NCI-H1092 (cell line): ENCODE measurements at regions not wholly inside any gene's neighbourhood (a gene's known extent, or its start where the extent isn't known, plus 50 kb on each side); places are given as distances from the start of the nearest gene placed in this dataset.
"Not testable (repeated sequence)": the region's sequence is repeated elsewhere in the genome, so short reads cannot be mapped to it uniquely, and the experiment has no call there.

ENCODE experiments used
- DNase-seq: peaks from one replicate; lab custom pipeline; 2025; lab: John Stamatoyannopoulos, UW

- DNase-seq: no peak
These were observed 512.4 kb upstream of the CHD1 start for GRCh38 chr5:99441235-99441634.

GRCh38 chr5:99438619-99439018 lies 509.8 kb upstream of the CHD1 start:
- DNase-seq: no peak

- DNase-seq: no peak
These were observed 509.2 kb upstream of the CHD1 start for GRCh38 chr5:99437986-99438385.

- not testable (repeated sequence) for DNase-seq
These were observed 494.6 kb upstream of the CHD1 start for GRCh38 chr5:99423396-99423795.

GRCh38 chr5:99418640-99419039 lies 489.8 kb upstream of the CHD1 start:
- not testable (repeated sequence) for DNase-seq

GRCh38 chr5:99410386-99410785 lies 481.6 kb upstream of the CHD1 start:
- not testable (repeated sequence) for DNase-seq

- not testable (repeated sequence) for DNase-seq
These were observed 476.0 kb upstream of the CHD1 start for GRCh38 chr5:99404764-99405302.

GRCh38 chr5:99400571-99400970 lies 471.8 kb upstream of the CHD1 start:
- DNase-seq: not testable (repeated sequence)

- DNase-seq: no peak
These were observed 470.2 kb upstream of the CHD1 start for GRCh38 chr5:99398976-99399375.

GRCh38 chr5:99386406-99387077 lies 457.7 kb upstream of the CHD1 start:
- no peak for DNase-seq

GRCh38 chr5:99379187-99379586 lies 450.4 kb upstream of the CHD1 start:
- no peak for DNase-seq

GRCh38 chr5:99378443-99378842 lies 449.6 kb upstream of the CHD1 start:
- no peak for DNase-seq

- DNase-seq: peak; percentile 71
These were observed 441.2 kb upstream of the CHD1 start for GRCh38 chr5:99369797-99370593.

GRCh38 chr5:99368726-99369125 lies 439.9 kb upstream of the CHD1 start:
- no peak for DNase-seq

GRCh38 chr5:99355881-99356280 lies 427.1 kb upstream of the CHD1 start:
- DNase-seq: no peak

GRCh38 chr5:99349787-99350186 lies 421.0 kb upstream of the CHD1 start:
- DNase-seq: peak; percentile 15

- DNase-seq: no peak
These were observed 419.8 kb upstream of the CHD1 start for GRCh38 chr5:99348597-99348996.

- not testable (repeated sequence) for DNase-seq
These were observed 411.0 kb upstream of the CHD1 start for GRCh38 chr5:99339758-99340157.

- no peak for DNase-seq
These were observed 406.1 kb upstream of the CHD1 start for GRCh38 chr5:99334936-99335335.

GRCh38 chr5:99331061-99331460 lies 402.3 kb upstream of the CHD1 start:
- peak; percentile 50 for DNase-seq

- no peak for DNase-seq
These were observed 391.6 kb upstream of the CHD1 start for GRCh38 chr5:99320436-99320835.

GRCh38 chr5:99317136-99317535 lies 388.3 kb upstream of the CHD1 start:
- DNase-seq: no peak

GRCh38 chr5:99316484-99316883 lies 387.7 kb upstream of the CHD1 start:
- no peak for DNase-seq
